GM19023 (cell line): ENCODE measurements at regions not wholly inside any gene's neighbourhood (a gene's known extent, or its start where the extent isn't known, plus 50 kb on each side); places are given as distances from the start of the nearest gene placed in this dataset.

Source experiments
- ATAC-seq: cut with Tn5 transposase; IDR thresholded peaks from one replicate; pipeline ENCODE4 v1.9.1; 2021; ENCODE audit warnings: mild to moderate bottlenecking, moderate library complexity; ENCODE audit not compliant: unreplicated experiment

DNA sequence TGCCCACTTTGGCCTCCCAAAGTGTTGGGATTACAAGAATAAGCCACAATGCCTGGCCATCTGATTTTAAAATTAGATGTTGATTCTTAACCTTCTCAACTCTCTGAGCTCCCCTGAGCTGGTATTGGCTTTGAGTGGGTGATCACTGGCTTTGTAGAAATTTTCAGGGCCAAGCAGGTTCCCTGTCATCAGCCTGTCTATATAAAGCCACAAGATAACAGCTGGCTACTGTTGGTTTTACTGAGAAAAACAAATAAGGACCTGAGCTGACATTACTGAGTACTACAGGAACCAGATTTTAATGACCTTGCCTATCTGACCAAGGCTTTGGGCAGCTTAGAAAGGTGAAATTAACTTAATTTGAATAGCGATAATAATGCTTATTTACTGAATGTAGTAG, 153.6 kb downstream of the MSX2 start:
- no peak for ATAC-seq

DNA sequence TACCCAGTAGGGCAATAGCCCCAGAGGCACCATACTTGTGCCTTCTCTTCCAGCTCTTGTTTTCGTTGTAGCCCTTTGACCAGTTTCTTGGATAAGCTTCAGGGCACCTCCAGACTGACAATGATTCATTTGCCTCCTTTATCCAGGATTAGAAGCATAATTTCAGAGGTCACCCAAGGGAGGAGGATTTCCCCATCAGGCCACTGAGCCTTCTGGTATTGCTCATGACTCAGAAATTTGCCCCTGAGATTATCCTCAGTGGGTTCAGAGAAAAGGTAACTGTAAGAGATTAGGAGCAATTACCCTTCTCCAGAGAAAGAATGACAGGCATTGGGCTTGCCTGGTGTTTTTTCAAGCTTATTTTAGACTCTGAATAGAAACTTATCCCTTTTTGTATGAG, 147.9 kb downstream of the MSX2 start:
- ATAC-seq: no peak

DNA sequence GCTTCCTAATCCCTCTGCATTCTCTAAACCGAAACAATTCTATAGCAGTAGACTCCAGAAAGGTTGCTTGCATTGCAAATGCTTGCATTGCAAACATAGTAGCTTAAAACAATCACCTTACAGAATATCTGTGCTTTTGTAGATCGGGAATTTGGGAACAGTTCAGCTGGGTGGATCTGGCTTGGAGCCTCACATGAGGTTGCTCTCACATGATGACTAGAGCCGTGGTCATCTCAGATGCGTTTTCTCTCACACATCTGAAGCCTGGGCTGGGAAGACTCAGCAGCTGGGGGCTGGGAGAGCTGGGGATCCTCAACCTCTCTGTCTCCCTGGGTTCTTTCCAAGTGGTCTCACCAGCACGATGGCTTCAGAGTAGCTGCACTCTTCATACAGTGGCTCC, 127.8 kb downstream of the MSX2 start:
- ATAC-seq: no peak

DNA sequence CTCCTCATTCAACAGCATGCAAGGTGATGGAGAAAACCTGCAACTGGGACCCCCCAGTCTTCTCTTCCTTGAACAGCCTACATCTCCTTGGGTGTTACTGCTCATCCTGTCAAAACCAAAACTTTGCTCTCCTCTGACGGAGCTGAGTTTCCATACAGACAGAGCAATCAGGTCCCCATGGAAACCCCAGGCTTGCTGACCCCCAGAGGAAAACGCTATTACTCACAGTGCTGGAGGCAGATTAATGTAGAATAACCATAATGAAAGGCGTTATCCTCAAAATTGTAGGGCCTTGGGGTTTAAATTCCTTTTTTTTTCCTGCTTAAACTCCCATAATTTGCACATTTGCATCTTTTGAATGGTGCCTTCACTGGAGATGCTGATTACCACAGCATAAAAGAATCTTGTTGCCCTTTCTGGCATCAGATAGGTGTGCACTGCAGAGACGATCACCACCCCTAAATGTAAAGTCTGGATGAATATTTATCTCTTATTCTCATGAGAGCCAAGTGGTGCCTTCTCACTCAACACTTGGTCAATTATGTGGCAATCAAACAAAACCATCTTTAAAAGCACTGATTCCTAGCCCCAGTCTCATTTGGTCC, 126.3 kb downstream of the MSX2 start:
- ATAC-seq: no peak

DNA sequence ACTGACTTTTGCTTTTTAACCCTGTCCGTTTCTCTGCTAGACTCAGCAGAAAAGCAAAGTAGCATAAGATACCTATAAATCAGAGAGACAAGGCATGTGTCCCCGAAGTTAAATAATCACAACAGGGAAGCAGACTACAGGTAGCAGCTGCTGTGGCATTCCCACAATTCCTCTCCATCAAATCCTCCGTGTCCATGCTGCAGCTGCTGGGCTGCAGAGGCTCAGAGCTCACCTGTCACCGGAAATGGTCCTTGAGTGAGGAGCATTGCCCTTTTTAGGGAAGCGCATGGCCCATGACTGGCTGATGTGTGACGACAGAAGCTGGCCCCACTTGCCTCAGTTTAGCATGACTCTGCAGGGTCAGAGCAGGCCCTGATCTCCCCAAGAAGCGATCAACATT, 125.0 kb downstream of the MSX2 start:
- no peak for ATAC-seq

DNA sequence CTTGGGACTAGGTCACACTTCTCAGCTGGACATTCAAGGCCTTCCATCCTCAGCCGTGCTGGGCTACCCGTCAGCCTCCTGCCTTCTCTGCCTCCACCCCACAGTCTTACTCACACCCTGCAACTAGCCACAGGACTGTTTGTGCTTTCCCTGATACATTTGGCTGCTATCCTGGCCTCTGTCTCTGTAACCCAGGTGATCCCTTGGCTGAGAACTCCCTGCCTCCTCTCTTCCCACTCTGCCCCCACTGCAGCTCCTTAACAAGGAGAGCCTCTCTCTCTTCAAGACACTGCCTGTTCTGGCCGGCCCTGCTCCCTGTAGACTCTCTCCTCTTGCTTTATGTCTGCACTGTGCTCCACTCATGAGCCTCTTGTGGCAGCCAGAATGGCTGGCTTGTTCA, 120.6 kb downstream of the MSX2 start:
- no peak for ATAC-seq

DNA sequence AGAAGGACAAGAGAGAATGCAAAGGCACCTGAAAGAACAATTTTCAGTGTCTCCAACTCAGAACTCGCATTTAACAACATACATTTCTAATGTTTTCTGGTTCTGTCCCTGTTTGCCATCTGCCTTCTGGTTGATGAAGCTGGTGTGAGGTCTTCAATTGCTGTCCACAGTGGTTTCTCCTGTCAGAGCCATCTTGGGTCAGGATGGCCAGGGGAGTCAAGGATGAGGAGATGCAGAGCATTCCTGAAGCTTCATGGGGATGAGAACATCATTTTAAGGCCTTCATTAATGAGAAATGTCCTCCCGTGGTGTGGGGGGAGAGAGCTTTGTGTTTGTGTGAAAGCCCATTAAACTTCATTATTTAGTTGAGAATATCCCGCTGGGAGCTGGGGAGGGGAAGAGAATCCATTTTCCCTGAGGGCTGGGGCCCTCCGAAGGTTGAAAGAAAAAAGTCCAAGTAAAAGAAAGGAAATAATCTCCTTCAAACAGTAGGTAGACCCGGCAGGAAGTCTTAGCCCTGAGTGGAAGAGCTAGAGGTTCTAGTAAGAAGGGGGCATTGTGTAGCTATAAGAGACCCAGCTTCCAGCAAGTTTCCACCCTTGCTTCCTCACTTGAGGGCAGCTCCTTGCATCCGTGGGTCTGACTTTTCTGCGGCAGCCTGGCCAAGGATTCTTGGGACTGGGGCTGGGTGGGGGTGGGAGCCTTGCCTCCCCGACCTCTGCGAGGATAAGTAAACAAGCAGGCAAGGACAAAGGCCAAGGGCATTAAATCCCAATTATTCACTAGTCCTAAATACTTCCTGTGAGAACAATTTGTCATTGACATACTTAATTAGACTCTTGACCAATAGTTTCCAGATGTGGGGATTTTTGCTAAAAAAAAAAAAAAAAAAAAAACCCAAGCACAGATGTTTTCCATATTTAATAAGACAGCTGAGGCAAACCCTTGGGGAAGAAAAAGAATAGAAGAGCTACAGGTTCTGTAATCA, 119.2 kb downstream of the MSX2 start:
- no peak for ATAC-seq

DNA sequence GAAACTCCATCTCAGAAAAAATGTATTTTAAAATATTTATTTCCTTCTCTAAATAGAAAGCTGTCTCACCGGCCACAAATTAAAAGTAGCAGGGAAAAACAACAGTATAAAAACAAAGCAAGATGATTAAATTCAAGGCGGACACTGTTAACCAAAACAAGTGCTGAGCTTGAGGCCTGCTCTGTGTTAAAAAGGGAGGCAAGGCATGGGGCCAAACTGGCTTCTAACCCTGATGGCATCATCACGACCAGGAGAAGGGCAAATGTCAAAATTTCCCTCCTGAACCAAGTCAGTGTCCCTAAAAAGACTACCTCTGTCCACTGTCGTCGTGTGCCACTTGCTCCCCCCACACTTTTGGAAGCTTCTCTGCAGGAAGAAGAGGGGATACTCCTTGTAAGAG, 116.1 kb downstream of the MSX2 start:
- no peak for ATAC-seq

DNA sequence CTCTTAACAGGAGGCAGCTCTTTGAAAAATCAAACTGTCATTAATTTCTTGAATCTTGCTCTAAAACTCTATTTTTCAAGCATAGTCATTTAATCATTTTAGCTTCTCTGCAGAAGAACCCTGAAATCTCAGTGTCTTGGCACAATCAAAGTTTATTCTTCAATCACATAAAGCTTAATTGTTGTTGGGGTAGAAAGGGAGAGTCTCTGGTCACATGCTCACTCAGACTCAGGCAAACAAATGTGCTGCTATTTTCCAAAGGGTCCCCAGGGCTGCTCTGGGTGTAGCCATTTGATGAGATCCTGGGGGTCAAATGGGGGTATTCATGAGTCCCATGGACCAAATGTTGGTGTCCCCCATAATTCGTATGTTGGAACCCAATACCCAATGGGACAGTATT, 114.8 kb downstream of the MSX2 start:
- no peak for ATAC-seq

DNA sequence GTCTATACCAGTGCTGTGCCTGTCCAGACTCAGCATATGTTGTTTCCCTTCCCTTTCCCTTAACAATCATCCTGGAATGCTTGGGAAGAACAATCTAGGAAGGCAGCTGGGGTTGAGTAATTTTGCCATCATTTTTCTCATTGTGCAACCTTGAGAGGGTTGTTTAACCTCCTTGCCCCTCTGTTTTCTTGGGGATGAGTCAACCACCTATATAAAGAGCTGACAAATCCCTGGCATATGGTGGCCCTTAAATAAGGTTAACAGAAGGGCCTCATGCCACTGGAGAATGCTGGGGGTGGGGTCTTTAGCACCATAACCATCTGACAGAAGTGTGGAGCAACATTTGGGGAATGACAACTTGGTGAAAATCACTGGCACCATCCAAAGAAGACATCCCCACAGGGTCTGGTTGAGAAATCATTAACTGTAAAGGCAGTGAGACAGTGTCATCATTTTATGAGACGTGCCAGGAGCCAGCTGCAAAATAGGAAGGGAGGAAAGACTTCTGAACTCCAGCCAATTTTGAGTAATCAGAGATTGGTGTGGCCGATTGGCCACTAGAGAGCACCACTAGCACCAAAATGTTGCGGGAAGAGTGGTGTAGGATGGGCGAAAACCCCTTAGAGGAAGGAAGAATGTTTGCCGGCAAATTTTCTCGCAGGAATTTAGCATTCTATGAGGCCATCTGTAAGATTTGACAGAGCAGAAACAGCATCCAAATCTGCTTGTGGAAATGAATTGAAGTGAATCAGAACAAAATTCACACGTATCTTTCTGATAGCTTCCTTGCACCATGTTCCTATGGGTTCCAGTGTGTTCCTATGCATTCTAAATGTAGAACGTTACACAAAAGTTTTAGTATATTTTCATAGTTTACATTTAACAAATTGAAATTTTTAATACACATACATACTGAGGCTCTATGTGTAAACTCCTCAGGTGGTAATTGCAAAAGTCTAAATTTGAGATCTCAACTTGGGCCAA, 113.8 kb downstream of the MSX2 start:
- no peak for ATAC-seq

DNA sequence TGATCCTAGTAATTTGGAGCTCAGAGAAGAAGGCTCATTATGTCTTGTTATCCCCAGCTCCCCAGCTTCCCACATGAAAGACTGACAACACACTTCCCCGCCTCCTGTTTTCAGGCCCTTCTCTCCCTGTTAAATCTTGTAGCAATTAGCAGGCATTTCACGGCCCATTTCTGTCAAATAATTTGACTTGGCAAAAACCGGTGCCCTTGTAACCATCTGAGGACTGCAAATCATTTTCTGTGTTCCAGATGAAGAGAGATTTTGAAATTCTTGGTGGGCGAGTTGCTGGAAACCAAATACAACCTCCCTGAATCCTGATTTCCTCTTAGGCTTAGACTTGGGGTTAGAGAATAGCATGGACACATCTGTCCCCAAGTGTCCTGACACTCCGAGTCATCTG, 109.7 kb downstream of the MSX2 start:
- no peak for ATAC-seq

DNA sequence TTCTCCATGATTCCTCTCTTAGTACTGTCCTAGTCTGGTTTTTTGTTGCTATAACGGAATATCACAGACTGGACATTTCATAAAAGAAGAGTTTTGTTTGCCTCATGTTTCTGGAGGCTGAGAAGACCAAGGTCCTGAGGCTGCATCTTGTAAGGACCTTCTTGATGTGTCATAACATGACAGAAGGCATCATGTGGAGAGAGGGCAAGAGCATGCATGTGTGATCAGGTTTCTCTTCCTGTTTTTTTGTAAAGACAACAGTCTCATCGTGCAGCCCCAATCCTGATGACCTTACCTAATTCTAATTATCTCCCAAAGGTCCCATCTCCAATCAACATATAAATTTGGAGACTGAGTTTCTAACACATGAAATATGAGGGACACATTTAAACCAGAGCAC, 108.4 kb downstream of the MSX2 start:
- ATAC-seq: no peak

DNA sequence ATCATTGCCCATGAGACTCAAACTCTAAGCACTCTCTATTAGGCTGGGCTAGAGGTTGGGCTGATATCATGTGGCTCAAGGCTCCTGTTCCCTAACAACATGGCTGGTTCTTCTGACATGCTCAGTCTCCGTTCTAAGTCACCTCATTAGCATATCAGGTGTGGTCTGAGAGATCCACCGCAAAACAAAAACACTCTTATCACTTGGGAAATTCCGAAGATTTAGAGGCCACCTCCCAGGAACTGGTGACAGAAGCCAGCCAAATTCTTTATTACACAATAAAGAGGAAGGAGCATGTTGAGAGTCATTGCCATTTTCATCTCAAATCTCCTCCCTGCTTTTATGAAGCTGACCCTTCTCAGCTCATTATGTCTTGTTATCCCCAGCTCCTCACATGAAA, 107.6 kb downstream of the MSX2 start:
- no peak for ATAC-seq

DNA sequence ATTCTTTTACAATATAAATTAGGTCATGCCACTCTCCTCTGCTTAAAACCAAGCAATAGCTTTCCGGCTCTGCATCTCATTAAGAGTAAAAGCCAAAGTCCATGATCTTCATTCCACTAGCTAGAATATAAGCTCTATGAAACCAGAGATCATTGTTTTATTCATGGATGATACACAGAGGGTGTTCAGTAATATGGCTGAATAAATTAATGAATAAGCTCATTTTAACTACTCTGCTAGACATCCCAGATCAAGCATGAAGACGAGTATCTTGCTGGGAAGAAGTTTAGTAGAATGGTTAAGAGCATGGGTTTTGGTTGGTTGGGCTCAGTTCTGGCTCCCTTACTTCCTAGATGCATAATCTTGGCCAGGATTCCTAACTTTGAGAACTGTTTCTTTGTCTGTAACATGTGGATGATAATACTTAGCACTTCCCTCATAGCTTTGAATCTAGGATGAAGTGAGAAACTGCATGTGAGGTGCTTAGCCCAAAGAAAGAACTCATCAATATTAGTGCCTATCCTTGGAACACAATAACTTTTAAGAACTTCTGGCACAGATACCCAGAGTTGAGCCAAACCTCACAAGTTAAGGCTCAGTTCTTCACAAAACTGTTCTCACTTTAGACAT, 106.8 kb downstream of the MSX2 start:
- no peak for ATAC-seq

DNA sequence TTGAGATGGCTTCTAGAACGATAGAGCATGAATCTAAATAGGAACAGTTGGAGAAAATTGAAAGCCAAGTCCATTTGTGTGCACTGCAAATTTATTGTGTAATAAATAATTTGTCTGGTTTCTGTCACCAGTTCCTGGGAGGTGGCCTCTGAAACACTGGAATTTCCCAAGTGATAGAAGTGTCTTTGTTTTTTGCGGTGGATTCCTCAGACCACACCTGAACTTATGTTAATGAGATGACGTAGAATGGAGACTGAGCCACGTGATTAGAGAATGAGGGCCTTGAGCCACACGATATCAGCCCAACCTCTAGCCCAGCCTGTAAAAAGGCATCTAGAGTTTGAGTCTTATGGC, 105.1 kb downstream of the MSX2 start:
- ATAC-seq: no peak

DNA sequence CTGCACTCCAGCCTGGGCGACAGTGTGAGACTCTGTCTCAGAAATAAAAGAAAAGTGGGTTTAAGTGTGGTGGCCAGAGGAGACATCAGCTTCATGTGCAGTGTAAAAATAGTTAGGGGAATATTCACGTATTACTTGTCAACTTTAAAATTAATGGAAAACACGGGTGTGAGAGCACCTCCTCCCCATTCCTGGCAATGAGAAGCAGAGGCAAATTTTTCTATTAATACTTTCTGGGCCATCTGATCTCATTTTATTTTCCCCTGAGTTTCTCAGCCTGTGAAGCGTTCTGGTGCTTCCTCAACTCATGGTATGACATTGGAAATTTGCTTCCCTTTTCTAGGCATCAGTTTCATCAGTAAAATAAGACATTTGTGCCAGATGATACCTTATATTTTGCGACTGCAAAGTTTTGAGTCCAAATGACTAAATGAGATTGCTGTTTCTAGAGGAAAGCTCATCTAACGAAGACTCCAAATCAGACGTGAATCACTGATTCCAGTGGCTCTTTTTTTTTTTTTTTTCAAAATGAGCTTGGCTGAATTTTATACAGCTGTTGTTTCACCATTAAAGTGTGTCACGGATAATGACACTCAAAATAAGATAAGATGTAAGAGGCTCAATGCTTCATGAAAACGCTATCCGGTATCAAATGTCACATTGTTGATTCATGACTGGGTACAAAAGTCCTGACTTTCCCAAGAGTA, 104.6 kb downstream of the MSX2 start:
- ATAC-seq: no peak

DNA sequence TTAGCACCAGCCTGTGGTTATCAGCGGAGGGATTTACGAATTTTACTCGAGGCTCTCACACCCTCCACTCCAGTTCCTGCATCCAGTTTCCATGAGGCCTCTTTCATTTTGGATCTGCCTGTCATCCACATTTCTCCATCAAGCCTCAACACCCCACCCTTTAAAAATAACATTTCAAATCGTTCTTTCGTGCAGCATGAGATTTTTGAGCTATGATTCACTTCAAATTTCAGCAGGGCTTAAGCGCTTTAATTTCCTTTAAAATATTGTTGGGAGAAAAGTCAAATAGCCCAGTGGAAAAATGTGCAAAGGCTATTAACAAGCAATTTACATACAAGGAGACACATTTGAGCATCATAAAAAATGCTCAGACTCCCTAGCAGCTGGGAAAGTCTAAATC, 103.2 kb downstream of the MSX2 start:
- ATAC-seq: no peak

DNA sequence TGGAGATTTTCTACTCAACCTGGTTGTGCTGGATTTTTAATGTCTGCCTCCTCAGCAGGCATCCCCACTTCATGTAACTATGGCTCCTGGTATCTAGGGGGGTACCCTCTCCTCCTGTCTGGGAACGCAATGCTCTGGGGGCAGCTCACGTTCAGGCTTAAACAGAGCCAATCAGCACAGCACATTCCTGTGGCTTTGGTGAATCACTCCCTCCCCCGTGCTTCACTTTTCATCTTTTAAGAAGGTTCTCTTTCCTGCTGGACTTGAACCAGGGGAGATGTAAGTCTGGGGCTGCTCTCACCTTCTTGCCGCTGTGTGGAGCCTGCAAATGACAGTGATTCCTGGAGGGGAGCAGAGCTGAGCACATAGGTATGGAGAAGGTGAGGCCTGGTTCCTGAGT, 101.2 kb downstream of the MSX2 start:
- ATAC-seq: no peak

DNA sequence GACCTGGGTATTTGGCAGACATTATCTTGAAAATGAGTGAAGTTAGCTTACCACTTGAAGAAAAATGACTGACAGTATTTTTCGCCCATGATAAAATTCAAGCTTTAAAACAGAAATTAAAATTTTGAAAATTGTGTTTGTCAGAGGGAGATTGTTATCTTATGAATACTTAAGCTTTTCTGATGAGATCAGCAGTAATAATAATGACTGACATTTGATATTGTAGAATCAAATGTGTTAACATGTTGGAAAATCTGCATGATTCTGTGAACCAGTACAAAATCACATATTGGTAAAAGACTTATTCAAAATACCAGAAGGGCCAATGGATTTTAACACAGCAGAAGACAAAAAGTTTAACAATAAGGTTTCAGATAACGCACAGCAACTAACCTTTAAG, 94.0 kb downstream of the MSX2 start:
- ATAC-seq: no peak

DNA sequence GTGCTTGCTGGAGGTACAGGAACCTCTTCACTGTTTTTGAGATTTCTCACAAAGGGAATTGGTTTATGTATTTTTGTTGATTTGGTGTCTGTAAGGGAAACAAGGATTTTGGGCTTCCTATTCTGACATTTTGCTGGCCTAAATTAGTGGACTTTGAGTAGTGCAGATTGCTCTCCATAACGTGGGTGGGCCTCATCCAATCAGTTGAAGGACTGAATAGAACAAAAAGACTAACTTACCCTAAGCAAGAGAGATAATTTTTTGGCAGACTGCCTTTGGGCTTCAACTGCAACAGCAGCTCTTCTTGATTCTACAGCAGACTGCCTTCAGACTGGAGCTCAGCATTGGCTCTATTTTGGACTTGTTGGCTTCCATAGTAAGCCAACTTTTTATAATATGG, 93.2 kb downstream of the MSX2 start:
- ATAC-seq: no peak
